H9 (cell line): ENCODE measurements at regions not wholly inside any gene's neighbourhood (a gene's known extent, or its start where the extent isn't known, plus 50 kb on each side); places are given as distances from the start of the nearest gene placed in this dataset.

Source experiments
- DNase-seq: peaks from one replicate; pipeline ENCODE4 v3.0.0-alpha.2; 2017
- H2AFZ ChIP-seq: one replicate; pipeline ENCODE4 v1.6.1; 2013; ENCODE audit warnings: mild to moderate bottlenecking, low read length, control low read depth, moderate library complexity
- H2AK5ac ChIP-seq: 2 replicates; pipeline ENCODE4 v1.6.1; 2013; ENCODE audit warnings: low read length, control low read depth, mixed read lengths; ENCODE audit not compliant: insufficient read length
- H2BK120ac ChIP-seq: one replicate; pipeline ENCODE4 v1.6.1; 2013; ENCODE audit warnings: low read depth, mild to moderate bottlenecking, low read length, control low read depth, inconsistent platforms; ENCODE audit not compliant: poor library complexity, severe bottlenecking
- H2BK12ac ChIP-seq: 2 replicates; pipeline ENCODE4 v1.6.1; 2013; ENCODE audit warnings: low read length, control low read depth, mixed read lengths, low read depth; ENCODE audit not compliant: insufficient read length
- H2BK15ac ChIP-seq: 2 replicates; pipeline ENCODE4 v1.6.1; 2013; ENCODE audit warnings: low read depth, low read length, control low read depth
- H2BK20ac ChIP-seq: one replicate; pipeline ENCODE4 v1.6.1; 2013; ENCODE audit warnings: low read depth, mild to moderate bottlenecking, low read length, control low read depth, inconsistent platforms; ENCODE audit not compliant: poor library complexity, severe bottlenecking
- H2BK5ac ChIP-seq: 2 replicates; pipeline ENCODE4 v1.6.1; 2013; ENCODE audit warnings: low read length, control low read depth, mixed read lengths; ENCODE audit not compliant: insufficient read length
- H3K14ac ChIP-seq: 2 replicates; pipeline ENCODE4 v1.6.1; 2013; ENCODE audit warnings: low read length, control low read depth; ENCODE audit not compliant: insufficient read depth
- H3K18ac ChIP-seq: 2 replicates; pipeline ENCODE4 v1.6.1; 2013; ENCODE audit warnings: low read depth, mild to moderate bottlenecking, mixed read lengths, low read length, control low read depth; ENCODE audit not compliant: insufficient read length
- H3K23ac ChIP-seq: 2 replicates; pipeline ENCODE4 v1.6.1; 2013; ENCODE audit warnings: low read length, control low read depth, mixed read lengths, low read depth; ENCODE audit not compliant: insufficient read length
- H3K23me2 ChIP-seq: 2 replicates; pipeline ENCODE4 v1.6.1; 2013; ENCODE audit warnings: low read depth, mild to moderate bottlenecking, mixed read lengths, low read length, control low read depth; ENCODE audit not compliant: insufficient read length, poor library complexity, severe bottlenecking
- H3K27ac ChIP-seq: 2 replicates; pipeline ENCODE4 v1.5.1; 2013; ENCODE audit warnings: low read length, control low read depth, mixed read lengths, low read depth; ENCODE audit not compliant: insufficient read length
- H3K27me3 ChIP-seq: 2 replicates; pipeline ENCODE4 v1.6.1; 2013; ENCODE audit warnings: low read length, control low read depth, inconsistent platforms; ENCODE audit not compliant: insufficient read depth
- H3K4ac ChIP-seq: 2 replicates; pipeline ENCODE4 v1.6.1; 2013; ENCODE audit warnings: low read depth, mild to moderate bottlenecking, control low read depth, inconsistent platforms, low read length, moderate library complexity
- H3K4me1 ChIP-seq: 2 replicates; pipeline ENCODE4 v1.6.1; 2013; ENCODE audit warnings: low read length, control low read depth, inconsistent platforms; ENCODE audit not compliant: insufficient read depth
- H3K4me2 ChIP-seq: 2 replicates; pipeline ENCODE4 v1.6.1; 2013; ENCODE audit warnings: low read length, control low read depth, mixed read lengths; ENCODE audit not compliant: insufficient read length, insufficient read depth
- H3K56ac ChIP-seq: 2 replicates; pipeline ENCODE4 v1.6.1; 2013; ENCODE audit warnings: low read depth, mild to moderate bottlenecking, mixed read lengths, low read length, control low read depth; ENCODE audit not compliant: insufficient read length
- H3K79me1 ChIP-seq: 2 replicates; pipeline ENCODE4 v1.6.1; 2013; ENCODE audit warnings: low read depth, mild to moderate bottlenecking, moderate library complexity, low read length, control low read depth, inconsistent platforms; ENCODE audit not compliant: insufficient read depth, poor library complexity, severe bottlenecking
- H3K79me2 ChIP-seq: 2 replicates; pipeline ENCODE4 v1.6.1; 2013; ENCODE audit warnings: low read length, control low read depth, inconsistent platforms; ENCODE audit not compliant: insufficient read depth
- H3K9ac ChIP-seq: 2 replicates; pipeline ENCODE4 v1.6.1; 2013; ENCODE audit warnings: low read length, control low read depth, mixed read lengths; ENCODE audit not compliant: insufficient read length; ENCODE audit errors: extremely low read depth
- H3K9me3 ChIP-seq: one replicate; pipeline ENCODE4 v1.6.1; 2013; ENCODE audit warnings: low read depth, low read length, inconsistent platforms; ENCODE audit not compliant: control insufficient read depth
- H3T11ph ChIP-seq: one replicate; pipeline ENCODE4 v1.6.1; 2013; ENCODE audit warnings: mild to moderate bottlenecking, low read length, control low read depth, inconsistent platforms
- H4K20me1 ChIP-seq: one replicate; pipeline ENCODE4 v1.6.1; 2013; ENCODE audit not compliant: control insufficient read depth, insufficient read length, insufficient read depth
- H4K5ac ChIP-seq: 2 replicates; pipeline ENCODE4 v1.6.1; 2013; ENCODE audit warnings: low read depth, mild to moderate bottlenecking, mixed read lengths, low read length, control low read depth; ENCODE audit not compliant: insufficient read length
- H4K8ac ChIP-seq: replicated peaks from 2 replicates; pipeline ENCODE4 v1.6.1; 2013; ENCODE audit warnings: low read length, control low read depth, mixed read lengths, low read depth; ENCODE audit not compliant: insufficient read length
- H4K91ac ChIP-seq: 2 replicates; pipeline ENCODE4 v1.6.1; 2013; ENCODE audit warnings: low read depth, mild to moderate bottlenecking, moderate library complexity, mixed read lengths, low read length, control low read depth; ENCODE audit not compliant: insufficient read length
- H3K27ac Mint-ChIP-seq, 3 experiments: 2 replicates in 2 of 3; 3 replicates in 1 of 3; pipeline ENCODE4 v1.8.0; 2020 to 2021; ENCODE audit warnings: mixed read lengths in 3 of 3, mild to moderate bottlenecking in 1 of 3, moderate library complexity in 1 of 3
- H3K27me3 Mint-ChIP-seq: 2 replicates; pipeline ENCODE4 v1.8.0; 2021; ENCODE audit warnings: low read depth, mild to moderate bottlenecking, moderate library complexity, mixed read lengths
- H3K36me3 Mint-ChIP-seq, 3 experiments: 2 replicates in 2 of 3; 3 replicates in 1 of 3; pipeline ENCODE4 v1.8.0; 2020 to 2021; ENCODE audit warnings: low read depth in 3 of 3, mixed read lengths in 3 of 3; ENCODE audit not compliant: insufficient read depth in 1 of 3
- H3K4me1 Mint-ChIP-seq, 2 experiments: 2 replicates each; pipeline ENCODE4 v1.8.0; 2020; ENCODE audit warnings: mixed read lengths in 2 of 2
- H3K4me3 Mint-ChIP-seq, 2 experiments: 2 replicates in 1 of 2; 3 replicates in 1 of 2; pipeline ENCODE4 v1.8.0; 2020 to 2021; ENCODE audit warnings: mild to moderate bottlenecking in 2 of 2, mixed read lengths in 2 of 2, moderate library complexity in 1 of 2
- H3K9me3 Mint-ChIP-seq, 2 experiments: 2 replicates in 1 of 2; 3 replicates in 1 of 2; pipeline ENCODE4 v1.8.0; 2020; ENCODE audit warnings: mild to moderate bottlenecking in 2 of 2, mixed read lengths in 2 of 2, moderate library complexity in 1 of 2
- CTCF ChIP-seq: fragments of 200-600 bp; sonication (generic); conservative IDR thresholded peaks from 3 replicates; pipeline ENCODE4 v1.8.0; 2021; ENCODE audit warnings: antibody characterized with exemption, mild to moderate bottlenecking
- WGBS: extraction: QIAGEN DNeasy Blood & Tissue Kit; methylation state at CpG from one replicate; pipeline ENCODE4 v1.1.7; 2013; ENCODE audit warnings: missing lambda C conversion rate, low lambda C conversion rate, mixed read lengths; ENCODE audit not compliant: insufficient read length; ENCODE audit errors: extremely low coverage; 5-methylcytosine and 5-hydroxymethylcytosine counted together

- H3K14ac ChIP-seq: no peak overlapping the region
- no peak overlapping the region for H3K27ac ChIP-seq
- H2BK5ac ChIP-seq: no peak overlapping the region
- no peak overlapping the region for H2AK5ac ChIP-seq
- H3K4me2 ChIP-seq: no peak overlapping the region
- no peak overlapping the region for H3K4me3 Mint-ChIP-seq
- no peaks in the 10 kb centered on the region for H3K79me2 ChIP-seq
- no peaks in the 10 kb centered on the region for H3K9me3 Mint-ChIP-seq
- DNase-seq: no peak
- H4K8ac ChIP-seq: no peak overlapping the region
- H3K23ac ChIP-seq: no peak overlapping the region
- no peak overlapping the region for H3K4ac ChIP-seq
- no peaks in the 10 kb centered on the region for H3K79me1 ChIP-seq
- H3K4me1 ChIP-seq: no peaks in the 10 kb centered on the region
- H4K91ac ChIP-seq: no peak overlapping the region
- no peak overlapping the region for H2BK120ac ChIP-seq
- no peak overlapping the region for H2BK15ac ChIP-seq
- H3K18ac ChIP-seq: no peak overlapping the region
- no peaks in the 10 kb centered on the region for H3K27me3 ChIP-seq
- H3K27ac Mint-ChIP-seq: no peak overlapping the region
- no peak overlapping the region for H4K5ac ChIP-seq
- no peak overlapping the region for H2BK12ac ChIP-seq
- peaks cover 11 to 22% of the 10 kb centered on the region in 2 experiments for H3K4me1 Mint-ChIP-seq
- no peaks in the 10 kb centered on the region for H3K23me2 ChIP-seq
- H3K36me3 Mint-ChIP-seq: no peaks in the 10 kb centered on the region
- no peak for TF ChIP-seq CTCF
- no peaks in the 10 kb centered on the region; the same call in 1 of the 2 replicates for H3K27me3 Mint-ChIP-seq
- H3K9ac ChIP-seq: no peak overlapping the region
- H3K9me3 ChIP-seq: no peaks in the 10 kb centered on the region
- no CpG with 5 or more reads among the region's 6 CpGs for WGBS
- H2AFZ ChIP-seq: no peak overlapping the region
- H3K56ac ChIP-seq: no peak overlapping the region
- H4K20me1 ChIP-seq: no peaks in the 10 kb centered on the region
- no peak overlapping the region for H3T11ph ChIP-seq
- H2BK20ac ChIP-seq: no peak overlapping the region
These were observed 251.2 kb downstream of the ETS1 start for GRCh38 chr11:128336203-128336602.
